Immature natural killer cell (primary cell): ENCODE measurements at regions not wholly inside any gene's neighbourhood (a gene's known extent, or its start where the extent isn't known, plus 50 kb on each side); places are given as distances from the start of the nearest gene placed in this dataset.
A peak's percentile ranks its signal among the peaks of the same experiment; 100 is the strongest.
"Not testable (repeated sequence)": the region's sequence is repeated elsewhere in the genome, so short reads cannot be mapped to it uniquely, and the experiment has no call there.

Source experiments
- DNase-seq, 3 donors: peaks; one replicate each; pipeline ENCODE4 v3.0.0; 2022; ENCODE audit warnings: mixed read lengths in 1 of 3
- H3K27ac Mint-ChIP-seq, 6 donors: one replicate each; pipeline ENCODE4 v1.8.0; 2020; ENCODE audit warnings: mixed read lengths in 6 of 6, mild to moderate bottlenecking in 5 of 6, inconsistent platforms in 4 of 6, moderate library complexity in 3 of 6
- H3K27me3 Mint-ChIP-seq, 3 donors: one replicate each; pipeline ENCODE4 v1.8.0; 2020 to 2021; ENCODE audit warnings: low read depth in 3 of 3, mild to moderate bottlenecking in 3 of 3, mixed read lengths in 3 of 3, moderate library complexity in 3 of 3, inconsistent platforms in 1 of 3
- H3K36me3 Mint-ChIP-seq, 3 donors: one replicate each; pipeline ENCODE4 v1.8.0; 2020; ENCODE audit warnings: mixed read lengths in 3 of 3, inconsistent platforms in 2 of 3, mild to moderate bottlenecking in 2 of 3
- H3K4me1 Mint-ChIP-seq, 2 donors: one replicate each; pipeline ENCODE4 v1.8.0; 2020; ENCODE audit warnings: inconsistent platforms in 2 of 2, mild to moderate bottlenecking in 2 of 2, mixed read lengths in 2 of 2, moderate library complexity in 1 of 2
- H3K4me3 Mint-ChIP-seq, 5 donors: one replicate each; pipeline ENCODE4 v1.8.0; 2020; ENCODE audit warnings: mild to moderate bottlenecking in 5 of 5, mixed read lengths in 5 of 5, inconsistent platforms in 3 of 5, moderate library complexity in 3 of 5
- H3K9me3 Mint-ChIP-seq, 6 donors: one replicate each; pipeline ENCODE4 v1.8.0; 2020; ENCODE audit warnings: mild to moderate bottlenecking in 6 of 6, mixed read lengths in 6 of 6, inconsistent platforms in 4 of 6, moderate library complexity in 3 of 6

GRCh38 chr6:26835707-26836106, 176.2 kb upstream of the ZNF322 start:
- H3K27me3 Mint-ChIP-seq, H3K4me3 Mint-ChIP-seq, H3K27ac Mint-ChIP-seq, H3K9me3 Mint-ChIP-seq, H3K4me1 Mint-ChIP-seq, H3K36me3 Mint-ChIP-seq, DNase-seq: not testable (repeated sequence)

- not testable (repeated sequence) for H3K27me3 Mint-ChIP-seq, H3K4me1 Mint-ChIP-seq, H3K36me3 Mint-ChIP-seq, H3K4me3 Mint-ChIP-seq, H3K27ac Mint-ChIP-seq, DNase-seq, H3K9me3 Mint-ChIP-seq
Observed at GRCh38 chr6:26836657-26837056, 177.1 kb upstream of the ZNF322 start.

GRCh38 chr6:26844823-26845222, 185.3 kb upstream of the ZNF322 start:
- H3K4me3 Mint-ChIP-seq, H3K27ac Mint-ChIP-seq, H3K36me3 Mint-ChIP-seq, H3K4me1 Mint-ChIP-seq, H3K9me3 Mint-ChIP-seq, DNase-seq, H3K27me3 Mint-ChIP-seq: not testable (repeated sequence)

- not testable (repeated sequence) for DNase-seq, H3K36me3 Mint-ChIP-seq, H3K27me3 Mint-ChIP-seq, H3K4me1 Mint-ChIP-seq, H3K4me3 Mint-ChIP-seq, H3K9me3 Mint-ChIP-seq, H3K27ac Mint-ChIP-seq
Observed at GRCh38 chr6:26857289-26857688, 197.7 kb upstream of the ZNF322 start.

GRCh38 chr6:26859067-26859770, 199.7 kb upstream of the ZNF322 start:
- not testable (repeated sequence) for H3K27me3 Mint-ChIP-seq, H3K36me3 Mint-ChIP-seq, H3K27ac Mint-ChIP-seq, H3K9me3 Mint-ChIP-seq, H3K4me1 Mint-ChIP-seq, DNase-seq, H3K4me3 Mint-ChIP-seq

GRCh38 chr6:26859771-26860163, 200.2 kb upstream of the ZNF322 start:
- H3K4me1 Mint-ChIP-seq, H3K27me3 Mint-ChIP-seq: not testable (repeated sequence)

GRCh38 chr6:26861913-26862312, 202.4 kb upstream of the ZNF322 start:
- H3K36me3 Mint-ChIP-seq, H3K27me3 Mint-ChIP-seq, H3K4me1 Mint-ChIP-seq, DNase-seq, H3K4me3 Mint-ChIP-seq, H3K9me3 Mint-ChIP-seq, H3K27ac Mint-ChIP-seq: not testable (repeated sequence)

More at GRCh38 chr6:26859771-26860163, 200.2 kb upstream of the ZNF322 start:
- H3K36me3 Mint-ChIP-seq, H3K4me3 Mint-ChIP-seq, DNase-seq, H3K27ac Mint-ChIP-seq, H3K9me3 Mint-ChIP-seq: not testable (repeated sequence)

GRCh38 chr6:26863641-26864040, 204.1 kb upstream of the ZNF322 start:
- not testable (repeated sequence) for H3K36me3 Mint-ChIP-seq, H3K4me1 Mint-ChIP-seq, H3K27me3 Mint-ChIP-seq, DNase-seq, H3K27ac Mint-ChIP-seq, H3K9me3 Mint-ChIP-seq, H3K4me3 Mint-ChIP-seq

GRCh38 chr6:26898785-26899184, 239.2 kb upstream of the ZNF322 start:
- H3K4me1 Mint-ChIP-seq, H3K9me3 Mint-ChIP-seq, DNase-seq, H3K4me3 Mint-ChIP-seq, H3K27ac Mint-ChIP-seq, H3K36me3 Mint-ChIP-seq, H3K27me3 Mint-ChIP-seq: not testable (repeated sequence)

GRCh38 chr6:26924206-26924605, 264.7 kb upstream of the ZNF322 start:
- not testable (repeated sequence) for H3K36me3 Mint-ChIP-seq, DNase-seq, H3K27me3 Mint-ChIP-seq, H3K4me1 Mint-ChIP-seq, H3K9me3 Mint-ChIP-seq, H3K27ac Mint-ChIP-seq, H3K4me3 Mint-ChIP-seq

GRCh38 chr6:26928190-26928589, 268.6 kb upstream of the ZNF322 start:
- H3K9me3 Mint-ChIP-seq, H3K4me3 Mint-ChIP-seq, H3K27ac Mint-ChIP-seq, H3K36me3 Mint-ChIP-seq, DNase-seq, H3K4me1 Mint-ChIP-seq, H3K27me3 Mint-ChIP-seq: not testable (repeated sequence)

- DNase-seq, H3K4me1 Mint-ChIP-seq, H3K27me3 Mint-ChIP-seq, H3K27ac Mint-ChIP-seq, H3K36me3 Mint-ChIP-seq, H3K9me3 Mint-ChIP-seq, H3K4me3 Mint-ChIP-seq: not testable (repeated sequence)
Observed at GRCh38 chr6:26937258-26937657, 277.7 kb upstream of the ZNF322 start.

GRCh38 chr6:26951211-26951610, 291.7 kb upstream of the ZNF322 start:
- H3K27me3 Mint-ChIP-seq, H3K27ac Mint-ChIP-seq, H3K4me1 Mint-ChIP-seq, H3K36me3 Mint-ChIP-seq, H3K9me3 Mint-ChIP-seq, DNase-seq, H3K4me3 Mint-ChIP-seq: not testable (repeated sequence)

- not testable (repeated sequence) for H3K27me3 Mint-ChIP-seq, H3K9me3 Mint-ChIP-seq, H3K36me3 Mint-ChIP-seq, H3K4me1 Mint-ChIP-seq
- peak; percentile 42 to 75 (median 56) for DNase-seq
- peak overlapping the region; percentile 84 to 94 (median 87) for H3K4me3 Mint-ChIP-seq
- H3K27ac Mint-ChIP-seq: peak overlapping the region; percentile 82 to 93 (median 84)
Observed at GRCh38 chr6:26956078-26956600, 291.4 kb upstream of the PRSS16 start.

- not testable (repeated sequence) for H3K4me1 Mint-ChIP-seq, H3K36me3 Mint-ChIP-seq, H3K27me3 Mint-ChIP-seq, H3K9me3 Mint-ChIP-seq
- peak overlapping the region in 5 of 6 donors; percentile 51 to 93 (median 81) for H3K27ac Mint-ChIP-seq
- H3K4me3 Mint-ChIP-seq: peak overlapping the region; percentile 78 to 87 (median 85)
- peak; percentile 77 to 85 (median 79) for DNase-seq
Observed at GRCh38 chr6:26956601-26957184, 290.8 kb upstream of the PRSS16 start.
